Activated CD4-positive, alpha-beta memory T cell treated with anti-CD3 and anti-CD28 coated beads for 36 hours (primary cell): ENCODE measurements at regions not wholly inside any gene's neighbourhood (a gene's known extent, or its start where the extent isn't known, plus 50 kb on each side); places are given as distances from the start of the nearest gene placed in this dataset.

Source experiments
- CTCF ChIA-PET: fragments of 350-600 bp; sonication (Branson Sonifier 250); formaldehyde crosslinking; loops from one replicate; lab custom pipeline; 2021; ENCODE audit warnings: antibody characterized with exemption, inconsistent platforms; lab: Charles Lee
- POLR2A ChIA-PET: fragments of 350-600 bp; sonication (Branson Sonifier 250); formaldehyde crosslinking; loops from one replicate; lab custom pipeline; 2021; ENCODE audit warnings: antibody characterized with exemption; lab: Charles Lee
- DNase-seq: peaks from one replicate; pipeline ENCODE4 v3.0.0-alpha.2; 2020
- H3K27ac Mint-ChIP-seq: one replicate; pipeline ENCODE4 v1.8.0; 2021; ENCODE audit warnings: mixed read lengths
- H3K27me3 Mint-ChIP-seq: one replicate; pipeline ENCODE4 v1.8.0; 2021; ENCODE audit warnings: mixed read lengths
- H3K36me3 Mint-ChIP-seq: one replicate; pipeline ENCODE4 v1.8.0; 2021; ENCODE audit warnings: mixed read lengths
- H3K4me1 Mint-ChIP-seq: one replicate; pipeline ENCODE4 v1.8.0; 2021; ENCODE audit warnings: low read depth, mixed read lengths
- H3K4me3 Mint-ChIP-seq: one replicate; pipeline ENCODE4 v1.8.0; 2021; ENCODE audit warnings: mild to moderate bottlenecking, mixed read lengths
- H3K9me3 Mint-ChIP-seq: one replicate; pipeline ENCODE4 v1.8.0; 2021; ENCODE audit warnings: mixed read lengths
- intact Hi-C: fragments of 100-400 bp; cut with micrococcal nuclease; formaldehyde crosslinking; loops from one replicate; pipeline ENCODE4 v1.15.1; 2023

DNA sequence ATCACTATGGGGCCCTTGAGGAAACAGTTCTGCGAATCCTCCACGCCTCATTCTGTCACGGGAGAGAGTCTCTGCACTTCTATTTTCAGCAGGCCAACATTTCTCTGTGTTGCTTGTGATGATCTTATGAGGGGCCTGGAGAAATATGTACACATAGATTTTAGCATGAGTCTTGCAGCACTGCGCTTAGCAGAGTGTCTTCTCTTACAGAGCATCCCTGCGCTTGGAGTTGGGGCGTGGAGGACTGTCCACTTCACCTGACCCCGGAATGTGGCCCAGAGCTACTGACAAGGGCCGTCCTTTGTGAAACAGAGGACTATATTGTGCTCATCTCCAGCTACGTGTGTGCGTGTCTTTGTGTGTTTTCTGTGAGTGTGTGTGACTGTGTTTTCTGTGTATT lies 428.2 kb upstream of the IRX4 start:
- no peaks in the 10 kb centered on the region for H3K27me3 Mint-ChIP-seq
- CTCF ChIA-PET = no interaction called here
- H3K4me1 Mint-ChIP-seq = no peaks in the 10 kb centered on the region
- no peak overlapping the region for H3K4me3 Mint-ChIP-seq
- no peak overlapping the region for H3K27ac Mint-ChIP-seq
- peaks cover 2% of the 10 kb centered on the region for H3K9me3 Mint-ChIP-seq
- intact Hi-C loops = no loop called here
- POLR2A ChIA-PET = no interaction called here
- no peak for DNase-seq
- no peaks in the 10 kb centered on the region for H3K36me3 Mint-ChIP-seq

DNA sequence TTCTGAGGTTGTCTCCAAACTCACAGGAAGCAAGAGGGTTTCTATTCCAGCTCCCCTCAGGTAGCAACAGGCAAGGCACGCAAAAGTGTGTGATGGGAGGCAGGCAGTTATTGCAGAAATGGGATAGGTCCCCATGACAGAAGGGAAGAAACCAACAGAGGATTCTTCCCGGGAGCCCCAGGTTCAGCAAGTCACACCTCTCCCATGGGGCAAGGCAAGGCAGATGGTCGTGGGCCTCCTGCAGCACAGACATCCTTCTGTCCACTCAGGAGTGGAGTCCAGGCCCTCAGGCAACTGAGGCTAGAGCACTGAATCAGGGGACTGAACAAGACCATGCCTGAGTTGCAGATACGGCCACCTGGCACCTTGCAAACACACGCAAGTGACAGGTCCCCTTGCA lies 424.9 kb upstream of the IRX4 start:
- no peak overlapping the region for H3K27ac Mint-ChIP-seq
- no peak for DNase-seq
- no peaks in the 10 kb centered on the region for H3K36me3 Mint-ChIP-seq
- ChIA-PET POLR2A (no interaction called here), CTCF (no interaction called here)
- no peaks in the 10 kb centered on the region for H3K4me1 Mint-ChIP-seq
- no peaks in the 10 kb centered on the region for H3K9me3 Mint-ChIP-seq
- H3K4me3 Mint-ChIP-seq = no peak overlapping the region
- H3K27me3 Mint-ChIP-seq = no peaks in the 10 kb centered on the region
- intact Hi-C loops = no loop called here

DNA sequence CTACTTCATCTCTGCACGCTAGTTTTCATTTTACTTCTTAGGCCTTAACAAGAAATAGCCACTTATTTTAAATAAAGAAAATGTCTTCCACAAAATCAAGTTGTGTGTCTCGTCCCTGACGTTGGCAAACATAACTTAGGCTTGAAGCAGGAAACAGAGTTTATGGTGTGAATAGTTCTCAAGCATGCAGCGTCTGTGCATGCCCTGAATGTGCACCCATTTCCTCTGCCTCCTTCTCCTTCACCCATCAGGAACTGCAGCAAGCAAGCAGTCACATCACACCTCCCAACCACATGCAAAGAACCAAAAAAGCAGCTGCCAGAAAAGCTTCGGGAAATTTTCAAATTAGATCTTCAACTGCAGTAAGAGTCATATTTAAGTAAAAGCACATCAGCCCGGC lies 424.0 kb upstream of the IRX4 start:
- ChIA-PET CTCF (no interaction called here), POLR2A (no interaction called here)
- Mint-ChIP-seq H3K27me3 (no peaks in the 10 kb centered on the region), H3K27ac (no peak overlapping the region), H3K9me3 (no peaks in the 10 kb centered on the region), H3K4me1 (no peaks in the 10 kb centered on the region), H3K36me3 (no peaks in the 10 kb centered on the region), H3K4me3 (no peak overlapping the region)
- intact Hi-C loops = no loop called here
- no peak for DNase-seq

DNA sequence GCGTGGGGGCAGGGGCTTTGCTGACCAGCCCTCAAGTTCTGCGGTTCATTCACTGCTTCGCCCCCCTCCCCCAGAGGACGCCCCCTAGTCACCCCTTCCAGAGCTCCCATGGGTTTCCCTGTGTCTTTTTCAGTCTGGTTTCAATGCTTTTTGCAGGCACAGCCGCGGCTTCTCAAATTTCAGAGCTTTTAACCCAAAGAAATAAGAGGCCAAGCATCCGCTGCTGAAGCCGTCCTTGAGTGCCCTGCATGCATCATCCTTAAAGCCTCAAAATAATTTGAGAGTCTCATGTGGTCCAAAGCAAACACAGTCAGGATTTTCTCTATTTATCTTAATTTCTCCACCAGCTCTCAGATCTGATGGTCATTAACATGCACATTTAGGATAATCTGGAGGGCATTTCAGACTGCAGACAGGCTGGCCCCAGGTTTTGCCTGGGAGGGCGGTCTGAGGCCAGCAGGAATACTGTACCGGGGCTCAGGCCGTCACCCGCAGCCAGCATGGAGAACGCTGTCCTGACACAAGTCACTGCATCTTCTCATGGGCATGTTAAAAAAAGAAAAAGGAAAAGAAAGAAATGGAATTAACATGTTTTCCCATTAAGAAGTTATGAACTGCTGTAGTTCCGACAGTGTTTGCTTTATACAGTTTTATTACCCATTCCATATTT lies 420.8 kb upstream of the IRX4 start:
- Mint-ChIP-seq H3K4me1 (no peaks in the 10 kb centered on the region), H3K4me3 (no peak overlapping the region), H3K36me3 (no peaks in the 10 kb centered on the region), H3K27me3 (no peaks in the 10 kb centered on the region), H3K9me3 (no peaks in the 10 kb centered on the region), H3K27ac (no peak overlapping the region)
- ChIA-PET CTCF (no interaction called here), POLR2A (no interaction called here)
- DNase-seq = no peak
- intact Hi-C loops = no loop called here

DNA sequence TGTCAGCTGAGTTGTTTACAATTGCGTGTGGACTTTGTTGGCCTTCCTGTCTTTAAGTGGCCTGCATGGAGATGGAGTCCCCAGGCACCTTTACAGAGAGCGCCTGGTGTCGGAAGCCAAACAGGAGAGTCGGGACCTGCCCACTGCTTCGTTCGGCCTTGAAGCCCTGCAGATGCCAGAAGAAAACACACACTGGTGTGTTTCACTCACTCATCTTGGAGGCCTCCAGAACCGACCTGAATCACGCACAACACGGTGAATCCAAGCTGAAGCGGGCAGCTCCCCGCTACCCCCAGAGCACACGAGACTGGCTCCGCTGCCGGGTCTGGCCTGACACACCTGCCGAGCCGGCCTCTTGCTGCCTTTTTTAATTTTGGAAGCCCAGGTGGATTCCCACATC lies 419.4 kb upstream of the IRX4 start:
- no peaks in the 10 kb centered on the region for H3K36me3 Mint-ChIP-seq
- no peaks in the 10 kb centered on the region for H3K9me3 Mint-ChIP-seq
- no peaks in the 10 kb centered on the region for H3K4me1 Mint-ChIP-seq
- intact Hi-C loops = no loop called here
- ChIA-PET POLR2A (no interaction called here), CTCF (no interaction called here)
- no peaks in the 10 kb centered on the region for H3K27me3 Mint-ChIP-seq
- no peak overlapping the region for H3K27ac Mint-ChIP-seq
- no peak overlapping the region for H3K4me3 Mint-ChIP-seq
- DNase-seq = no peak

DNA sequence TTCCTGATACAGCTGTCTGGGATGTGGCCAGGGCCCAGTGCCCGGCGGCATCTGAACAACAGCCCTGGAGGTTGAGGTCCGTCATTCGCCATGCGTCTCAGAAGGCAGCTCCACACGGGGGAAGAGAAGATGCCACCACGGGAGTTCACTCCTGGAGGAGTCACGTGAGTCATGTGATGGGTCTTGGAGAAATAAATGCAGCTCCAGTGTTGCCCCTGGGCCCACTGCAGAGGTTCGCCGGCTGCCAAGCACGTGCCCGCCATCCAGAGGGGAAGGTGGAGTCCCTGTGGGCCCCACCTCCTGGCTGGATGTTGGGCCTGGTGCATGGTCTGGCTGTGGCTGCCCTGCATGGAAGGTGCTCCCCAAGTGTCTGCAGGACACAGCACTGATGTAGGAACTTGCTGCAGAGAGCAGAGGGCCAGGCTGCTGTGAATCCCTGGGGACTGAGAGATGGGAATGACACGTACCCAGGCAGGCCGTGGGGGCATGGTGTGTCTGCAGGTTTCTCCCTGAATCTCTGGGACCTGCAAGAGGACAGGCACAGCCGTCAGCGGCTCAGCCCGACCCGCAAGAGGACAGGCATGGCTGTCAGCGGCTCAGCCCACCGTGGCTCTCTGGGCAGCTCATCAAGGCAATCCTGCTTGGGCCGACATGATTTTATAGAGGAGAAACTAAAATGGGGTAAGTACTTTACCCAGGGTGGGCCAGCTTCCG lies 418.3 kb upstream of the IRX4 start:
- CTCF ChIA-PET = no interaction called here
- POLR2A ChIA-PET = no interaction called here
- Mint-ChIP-seq H3K9me3 (no peaks in the 10 kb centered on the region), H3K36me3 (no peaks in the 10 kb centered on the region), H3K4me1 (no peaks in the 10 kb centered on the region), H3K4me3 (no peak overlapping the region), H3K27ac (no peak overlapping the region), H3K27me3 (no peaks in the 10 kb centered on the region)
- intact Hi-C loops = no loop called here
- DNase-seq = no peak

DNA sequence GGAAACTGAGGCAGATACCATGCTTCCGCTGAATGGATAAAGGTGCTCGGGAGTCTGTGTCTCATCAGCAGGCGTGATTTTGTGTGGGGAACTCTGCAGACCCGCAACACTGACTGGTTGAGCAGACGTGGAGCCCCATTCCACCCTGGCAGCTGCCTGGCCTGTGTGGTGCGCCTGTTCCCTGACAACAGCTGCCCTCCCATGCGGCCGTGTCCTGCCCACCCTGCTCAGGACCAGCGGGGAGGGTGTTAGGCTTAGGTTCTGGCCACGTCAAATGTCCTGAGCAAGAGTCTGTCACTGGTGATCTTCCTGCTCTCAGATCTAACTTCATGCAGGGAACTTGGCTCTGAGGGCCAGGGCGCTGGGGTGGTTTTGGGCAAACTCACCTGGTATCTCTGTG lies 417.7 kb upstream of the IRX4 start:
- intact Hi-C loops = no loop called here
- H3K36me3 Mint-ChIP-seq = no peaks in the 10 kb centered on the region
- no peak overlapping the region for H3K27ac Mint-ChIP-seq
- no peak overlapping the region for H3K4me3 Mint-ChIP-seq
- DNase-seq = no peak
- ChIA-PET POLR2A (no interaction called here), CTCF (no interaction called here)
- no peaks in the 10 kb centered on the region for H3K4me1 Mint-ChIP-seq
- H3K9me3 Mint-ChIP-seq = no peaks in the 10 kb centered on the region
- H3K27me3 Mint-ChIP-seq = no peaks in the 10 kb centered on the region

DNA sequence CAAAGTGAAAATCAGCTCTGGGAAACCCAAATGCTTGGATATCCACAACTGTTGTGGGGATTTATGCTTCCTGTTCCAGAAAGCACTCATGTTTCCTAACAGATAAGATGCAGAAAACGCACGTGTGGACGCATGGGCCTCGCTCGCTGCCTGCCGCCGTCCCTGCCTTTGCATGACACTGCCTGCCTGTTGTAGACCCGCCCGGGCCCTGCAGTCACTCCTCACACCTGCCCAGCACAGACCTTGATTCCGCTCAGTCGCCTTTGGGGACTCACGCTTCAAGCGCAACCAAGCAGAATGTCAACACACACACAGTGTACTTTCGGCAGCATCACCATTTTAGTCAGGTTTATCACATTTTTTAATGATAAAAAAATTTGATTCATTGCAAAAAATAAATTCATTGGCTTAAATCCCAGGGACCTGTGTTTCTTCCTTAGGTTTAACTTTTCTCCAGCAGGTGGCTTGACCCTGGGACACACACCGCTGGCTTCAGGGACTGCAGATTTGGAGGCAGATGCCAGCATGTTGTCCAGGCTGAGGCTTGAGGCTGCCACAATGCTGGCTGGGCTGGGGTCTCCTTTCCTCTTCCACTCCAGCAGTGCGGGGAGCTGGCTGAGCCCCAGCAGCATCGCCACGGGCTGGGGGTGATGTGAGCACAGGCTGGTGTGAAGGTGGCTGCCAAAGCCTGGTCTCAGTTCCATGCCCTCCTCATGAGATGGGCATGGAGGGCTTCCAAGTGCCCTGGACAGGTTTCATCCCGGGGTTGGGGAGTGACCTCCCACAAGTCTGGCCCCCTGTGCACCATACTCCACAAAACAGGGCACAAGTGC lies 416.9 kb upstream of the IRX4 start:
- intact Hi-C loops = no loop called here
- no peak overlapping the region for H3K27ac Mint-ChIP-seq
- no peaks in the 10 kb centered on the region for H3K4me1 Mint-ChIP-seq
- H3K36me3 Mint-ChIP-seq = no peaks in the 10 kb centered on the region
- no peak overlapping the region for H3K4me3 Mint-ChIP-seq
- ChIA-PET POLR2A (no interaction called here), CTCF (no interaction called here)
- H3K27me3 Mint-ChIP-seq = no peaks in the 10 kb centered on the region
- no peak for DNase-seq
- H3K9me3 Mint-ChIP-seq = no peaks in the 10 kb centered on the region

DNA sequence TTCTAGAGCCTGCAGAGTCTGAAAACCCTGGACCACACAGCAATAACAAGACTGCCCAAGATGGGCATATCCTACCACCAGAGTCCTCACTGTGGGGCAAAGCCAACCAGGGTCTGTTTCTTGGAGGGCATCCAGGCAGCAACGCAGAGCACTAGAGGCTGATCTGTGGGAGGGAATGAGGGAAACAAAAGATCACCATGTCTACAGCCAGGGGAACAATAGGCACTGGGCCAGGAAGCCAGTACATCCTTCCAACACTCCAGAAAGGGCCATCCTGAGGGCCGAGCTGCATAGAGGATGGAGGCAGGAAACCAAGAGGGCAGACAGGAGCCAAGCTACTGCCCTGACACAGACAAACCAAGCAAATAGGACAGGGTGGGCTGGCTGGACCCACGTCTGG lies 416.1 kb upstream of the IRX4 start:
- no peak for DNase-seq
- POLR2A ChIA-PET = no interaction called here
- no peaks in the 10 kb centered on the region for H3K4me1 Mint-ChIP-seq
- H3K27me3 Mint-ChIP-seq = no peaks in the 10 kb centered on the region
- H3K36me3 Mint-ChIP-seq = no peaks in the 10 kb centered on the region
- CTCF ChIA-PET = no interaction called here
- H3K9me3 Mint-ChIP-seq = no peaks in the 10 kb centered on the region
- no peak overlapping the region for H3K4me3 Mint-ChIP-seq
- no peak overlapping the region for H3K27ac Mint-ChIP-seq
- intact Hi-C loops = no loop called here

DNA sequence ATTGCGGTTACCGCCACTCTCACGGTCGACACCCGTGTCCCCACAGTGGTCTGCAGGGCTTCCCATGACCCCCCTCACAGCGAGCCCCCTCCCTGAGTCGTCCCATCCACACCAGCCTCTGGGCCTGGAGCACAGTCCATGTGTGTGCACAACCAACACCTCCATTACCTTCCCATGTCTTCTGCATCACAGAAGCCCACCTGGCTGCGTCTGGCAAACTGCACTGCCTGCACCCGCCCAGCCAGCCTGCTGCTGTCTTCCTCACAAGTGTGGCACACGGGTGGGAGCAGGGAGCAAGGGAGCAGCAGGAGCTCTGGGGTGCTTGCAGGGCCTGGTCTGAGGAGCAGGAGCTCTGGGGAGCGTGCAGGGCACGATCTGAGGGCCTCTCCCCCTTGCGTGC lies 415.3 kb upstream of the IRX4 start:
- Mint-ChIP-seq H3K4me3 (no peak overlapping the region), H3K27ac (no peak overlapping the region), H3K27me3 (no peaks in the 10 kb centered on the region), H3K9me3 (no peaks in the 10 kb centered on the region), H3K36me3 (no peaks in the 10 kb centered on the region), H3K4me1 (no peaks in the 10 kb centered on the region)
- intact Hi-C loops = no loop called here
- CTCF ChIA-PET = no interaction called here
- DNase-seq = no peak
- POLR2A ChIA-PET = no interaction called here

DNA sequence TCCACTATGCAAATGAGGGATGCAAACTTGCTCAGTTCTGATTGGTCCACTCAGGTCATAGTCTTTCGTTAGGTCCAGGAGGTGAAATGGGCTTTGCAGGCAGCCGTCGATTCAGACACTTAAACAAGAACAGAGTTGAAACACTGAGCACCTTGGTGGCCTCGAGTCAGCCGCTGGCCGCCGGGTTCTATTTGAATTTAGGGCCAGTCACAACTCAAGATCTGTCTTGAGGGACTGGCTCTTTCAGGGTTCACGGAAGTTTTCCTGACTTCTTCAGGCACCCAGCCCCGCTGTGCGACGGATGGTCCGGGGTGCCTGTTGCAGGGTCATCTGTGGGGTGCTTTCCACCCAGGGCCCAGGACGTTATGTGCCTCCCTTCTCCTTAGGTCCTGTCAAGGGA lies 412.8 kb upstream of the IRX4 start:
- Mint-ChIP-seq H3K27ac (no peak overlapping the region), H3K4me3 (no peak overlapping the region), H3K4me1 (no peaks in the 10 kb centered on the region), H3K36me3 (no peaks in the 10 kb centered on the region), H3K27me3 (no peaks in the 10 kb centered on the region), H3K9me3 (no peaks in the 10 kb centered on the region)
- ChIA-PET CTCF (no interaction called here), POLR2A (no interaction called here)
- intact Hi-C loops = no loop called here
- no peak for DNase-seq

DNA sequence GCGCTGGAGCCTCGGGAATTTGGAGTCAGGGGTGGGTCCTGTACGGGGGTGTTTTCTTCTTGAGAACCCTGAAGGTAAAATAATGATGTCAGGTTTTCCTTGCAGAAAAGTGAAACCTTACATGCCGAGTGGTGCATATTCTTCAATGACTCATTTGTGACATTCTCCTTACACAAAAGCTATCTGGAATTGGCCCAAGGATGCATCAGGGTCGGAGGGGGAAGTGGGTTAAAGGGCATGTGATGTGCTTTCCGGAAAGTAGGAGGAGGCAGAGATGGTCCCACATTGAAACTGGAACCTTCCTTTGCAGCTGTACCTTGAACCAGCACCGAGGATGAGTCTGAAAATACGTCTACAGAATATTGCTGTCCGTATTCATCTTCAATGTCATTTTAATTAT lies 411.2 kb upstream of the IRX4 start:
- ChIA-PET CTCF (no interaction called here), POLR2A (no interaction called here)
- H3K36me3 Mint-ChIP-seq = no peaks in the 10 kb centered on the region
- no peak overlapping the region for H3K27ac Mint-ChIP-seq
- intact Hi-C loops = no loop called here
- no peaks in the 10 kb centered on the region for H3K27me3 Mint-ChIP-seq
- DNase-seq = no peak
- H3K9me3 Mint-ChIP-seq = no peaks in the 10 kb centered on the region
- no peaks in the 10 kb centered on the region for H3K4me1 Mint-ChIP-seq
- H3K4me3 Mint-ChIP-seq = no peak overlapping the region
